ENCODE measurements at regions not wholly inside any gene's neighbourhood (a gene's known extent, or its start where the extent isn't known, plus 50 kb on each side); places are given as distances from the start of the nearest gene placed in this dataset.

DNA sequence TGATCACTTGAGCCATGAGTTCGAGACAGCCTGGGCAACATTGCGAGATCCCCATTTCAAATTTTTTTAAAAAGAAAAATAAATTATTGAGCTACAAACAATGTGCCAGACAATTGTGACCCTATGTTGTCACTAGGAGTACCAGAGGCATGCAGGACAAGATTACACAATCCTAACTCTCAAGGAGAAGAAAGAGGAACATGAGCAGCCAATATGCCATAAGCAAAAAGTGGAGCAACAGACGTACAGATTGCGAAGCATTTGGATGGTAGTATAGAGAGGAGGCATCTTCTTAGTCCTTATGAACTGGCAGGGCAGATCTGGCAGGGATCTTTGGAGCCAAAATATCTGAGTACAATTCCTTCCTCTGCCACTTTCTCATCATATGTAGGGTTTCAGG lies 156.4 kb downstream of the OR2B2 start:
- TF ChIP-seq POLR2A (IDR thresholded peaks at IDR 0.05), result no peak
- TF ChIP-seq, protein P1, sequence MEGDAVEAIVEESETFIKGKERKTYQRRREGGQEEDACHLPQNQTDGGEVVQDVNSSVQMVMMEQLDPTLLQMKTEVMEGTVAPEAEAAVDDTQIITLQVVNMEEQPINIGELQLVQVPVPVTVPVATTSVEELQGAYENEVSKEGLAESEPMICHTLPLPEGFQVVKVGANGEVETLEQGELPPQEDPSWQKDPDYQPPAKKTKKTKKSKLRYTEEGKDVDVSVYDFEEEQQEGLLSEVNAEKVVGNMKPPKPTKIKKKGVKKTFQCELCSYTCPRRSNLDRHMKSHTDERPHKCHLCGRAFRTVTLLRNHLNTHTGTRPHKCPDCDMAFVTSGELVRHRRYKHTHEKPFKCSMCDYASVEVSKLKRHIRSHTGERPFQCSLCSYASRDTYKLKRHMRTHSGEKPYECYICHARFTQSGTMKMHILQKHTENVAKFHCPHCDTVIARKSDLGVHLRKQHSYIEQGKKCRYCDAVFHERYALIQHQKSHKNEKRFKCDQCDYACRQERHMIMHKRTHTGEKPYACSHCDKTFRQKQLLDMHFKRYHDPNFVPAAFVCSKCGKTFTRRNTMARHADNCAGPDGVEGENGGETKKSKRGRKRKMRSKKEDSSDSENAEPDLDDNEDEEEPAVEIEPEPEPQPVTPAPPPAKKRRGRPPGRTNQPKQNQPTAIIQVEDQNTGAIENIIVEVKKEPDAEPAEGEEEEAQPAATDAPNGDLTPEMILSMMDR (IDR thresholded peaks at IDR 0.05), result no peak
- Histone ChIP-seq H3K27me3 (peaks cover 10% of the 10 kb centered on the region), H3K9me3 (replicated peaks in 1 of 3) (no peaks in the 10 kb centered on the region), H3K4me1 (replicated peaks in 1 of 2) (peaks cover 0 to 8% of the 10 kb centered on the region in 2 donors), H3K36me3 (replicated peaks in 1 of 2) (no peaks in the 10 kb centered on the region), H3K27ac (no peak overlapping the region), H3K4me3 (no peak overlapping the region)
- intact Hi-C loops (cut with DNase I), result loop anchor here in 1 of 2 donors (10.0 kb wide), 1 partner anchor 241 kb away; no protein-coding TSS in a partner anchor
- 73 to 82% (median 74%) methylated on average over 4 of the region's 4 CpGs for WGBS, 4 donors
- no peak for DNase-seq

DNA sequence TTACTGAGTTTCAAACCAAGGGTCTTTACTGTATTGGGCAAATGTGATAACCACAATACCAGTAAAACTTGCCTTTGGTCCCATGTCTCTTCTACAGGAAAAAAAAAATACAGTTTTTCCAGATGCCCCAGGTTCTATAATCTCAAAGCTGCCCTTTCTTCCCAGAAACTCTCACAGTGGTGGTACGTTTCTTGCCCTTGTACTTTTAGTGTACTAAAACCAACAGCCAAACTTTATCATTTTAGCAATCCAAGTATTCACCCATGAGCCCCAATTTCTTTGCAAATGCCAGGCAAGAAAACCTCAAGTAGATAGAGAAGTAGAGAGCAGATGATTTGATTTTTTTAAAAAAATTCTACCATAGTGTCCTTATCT lies 157.8 kb downstream of the OR2B2 start:
- no peak for DNase-seq
- 4 to 12% (median 9%) methylated on average over 1 of the region's 1 CpG for WGBS, 4 donors
- no peak overlapping the region for H3K27ac ChIP-seq

DNA sequence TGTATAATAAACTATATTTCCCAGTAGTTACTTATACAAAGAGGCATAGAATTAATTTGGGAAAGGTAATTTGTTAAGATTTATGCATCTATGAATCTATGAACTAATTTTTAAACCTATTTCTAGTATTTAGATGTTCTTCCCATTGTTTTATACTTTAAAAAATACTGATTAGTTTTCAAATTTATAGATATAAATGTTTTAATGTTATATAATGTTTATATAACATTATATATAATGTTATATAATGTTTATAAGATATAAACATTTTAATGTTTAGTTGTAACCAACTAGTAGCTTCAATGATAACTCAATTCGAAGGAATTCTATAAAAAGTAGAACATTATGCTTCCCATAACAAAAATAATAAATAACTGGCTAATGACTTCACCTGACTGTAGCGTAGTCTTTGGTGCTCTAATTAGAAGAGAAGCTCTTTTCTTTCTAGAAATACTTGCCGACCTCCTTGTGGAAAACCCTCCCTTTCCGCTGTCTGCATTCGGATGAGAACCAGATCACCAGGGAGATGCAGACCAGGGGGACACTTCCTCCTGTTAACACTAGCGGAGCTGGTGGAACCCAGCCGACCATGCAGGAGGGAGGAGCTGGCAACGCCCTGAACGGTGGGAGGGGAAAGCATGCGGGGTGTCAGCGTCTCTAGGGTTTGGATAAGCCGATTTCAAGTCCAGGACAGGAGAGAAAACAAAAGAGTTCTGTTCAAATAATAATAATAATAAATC lies 158.4 kb downstream of the OR2B2 start:
- WGBS, 4 donors, result 0 to 2% (median 1%) methylated on average over 12 of the region's 12 CpGs
- DNase-seq, result peak; percentile 33 to 64 (median 56)
- TF ChIP-seq, protein P1 (IDR thresholded peaks at IDR 0.05), result no peak
- TF ChIP-seq POLR2A (IDR thresholded peaks at IDR 0.05), result no peak
- Histone ChIP-seq H3K27ac (no peak overlapping the region), H3K9me3 (replicated peaks in 1 of 3) (no peaks in the 10 kb centered on the region), H3K4me1 (replicated peaks in 1 of 2) (peaks cover 0 to 8% of the 10 kb centered on the region in 2 donors), H3K36me3 (replicated peaks in 1 of 2) (no peaks in the 10 kb centered on the region), H3K27me3 (peaks cover 10% of the 10 kb centered on the region), H3K4me3 (peak overlapping the region in 1 of 4 donors; percentile 60)
- intact Hi-C loops (cut with DNase I), result loop anchor here in 1 of 2 donors (10.0 kb wide), 1 partner anchor 239 kb away; no protein-coding TSS in a partner anchor

More for the DNA sequence above, 157.8 kb downstream of the OR2B2 start:
- Histone ChIP-seq H3K27me3 (peaks cover 10% of the 10 kb centered on the region), H3K9me3 (replicated peaks in 1 of 3) (no peaks in the 10 kb centered on the region), H3K4me1 (replicated peaks in 1 of 2) (peaks cover 0 to 8% of the 10 kb centered on the region in 2 donors), H3K4me3 (no peak overlapping the region), H3K36me3 (replicated peaks in 1 of 2) (no peaks in the 10 kb centered on the region)
- TF ChIP-seq POLR2A (IDR thresholded peaks at IDR 0.05), result no peak
- TF ChIP-seq, protein P1 (IDR thresholded peaks at IDR 0.05), result no peak
- intact Hi-C loops (cut with DNase I), result loop anchor here in 1 of 2 donors (10.0 kb wide), 1 partner anchor 240 kb away; no protein-coding TSS in a partner anchor

DNA sequence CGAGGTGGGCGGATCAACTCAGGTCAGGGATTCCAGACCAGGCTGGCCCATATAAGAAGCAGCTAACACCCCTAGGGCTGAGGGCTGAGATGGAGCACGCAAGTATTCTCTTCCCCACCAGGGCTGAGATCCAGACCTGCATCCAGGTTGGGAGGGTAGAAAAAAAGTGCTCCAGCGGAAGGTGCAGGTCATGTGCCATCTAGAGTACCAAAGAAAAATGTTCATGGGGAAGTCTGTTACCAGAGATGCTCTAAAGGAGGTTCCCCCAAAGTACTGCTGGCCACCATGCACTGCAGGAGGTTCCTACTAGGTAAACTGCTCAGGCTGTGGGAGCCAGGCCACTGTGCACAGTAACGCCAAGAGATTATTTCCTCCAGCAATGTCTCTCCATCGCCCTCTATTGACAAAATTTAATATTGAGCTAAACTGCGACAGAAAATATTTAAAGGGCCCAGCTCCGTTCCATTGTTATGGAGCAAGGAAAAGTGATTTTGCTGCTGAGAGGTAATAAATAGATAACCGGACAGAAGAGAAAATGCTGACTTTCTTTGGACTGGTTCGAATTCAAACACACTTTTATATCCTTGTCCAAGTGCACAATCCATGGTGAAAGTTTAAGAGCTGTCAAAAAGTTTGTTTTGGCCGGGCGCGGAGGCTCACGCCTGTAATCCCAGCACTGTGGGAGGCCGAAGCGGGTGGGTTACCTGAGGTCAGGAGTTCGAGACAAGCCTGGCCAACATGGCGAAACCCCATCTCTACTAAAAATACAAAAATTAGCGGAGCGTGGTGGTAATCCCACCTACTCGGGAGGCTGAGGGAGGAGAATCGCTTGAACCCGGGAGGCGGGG lies 159.9 kb downstream of the OR2B2 start:
- H3K9me3 ChIP-seq (replicated peaks in 1 of 3), result no peaks in the 10 kb centered on the region
- H3K27ac ChIP-seq, result peak overlapping the region in 4 of 5 donors; percentile 60 to 78 (median 76)
- H3K27me3 ChIP-seq, result peaks cover 7% of the 10 kb centered on the region
- TF ChIP-seq, protein P1 (IDR thresholded peaks at IDR 0.05), result peak; percentile 74 to 86 (median 82)
- no peak for TF ChIP-seq POLR2A (IDR thresholded peaks at IDR 0.05)
- H3K36me3 ChIP-seq (replicated peaks in 1 of 2), result no peaks in the 10 kb centered on the region
- peaks cover 0 to 8% of the 10 kb centered on the region in 2 donors for H3K4me1 ChIP-seq (replicated peaks in 1 of 2)
- intact Hi-C loops (cut with DNase I), result loop anchor here in 1 of 2 donors (10.0 kb wide), 1 partner anchor 237 kb away; no protein-coding TSS in a partner anchor
- H3K4me3 ChIP-seq, result peak overlapping the region; percentile 1 to 70 (median 64)
- WGBS, 4 donors, result 11 to 12% (median 11%) methylated on average over 21 to 24 of the region's 24 CpGs
- peak; percentile 41 to 70 (median 50) for DNase-seq

All from adrenal gland (tissue), 9 donors.